ENCODE measurements at regions not wholly inside any gene's neighbourhood (a gene's known extent, or its start where the extent isn't known, plus 50 kb on each side); places are given as distances from the start of the nearest gene placed in this dataset.
"Not testable (repeated sequence)": the region's sequence is repeated elsewhere in the genome, so short reads cannot be mapped to it uniquely, and the experiment has no call there.

- not testable (repeated sequence) for TF ChIP-seq CTCF (IDR thresholded peaks at IDR 0.05 in 4 of 5, conservative IDR thresholded peaks at IDR 0.05 in 1 of 5); POLR2A (IDR thresholded peaks at IDR 0.05)
Observed at GRCh38 chr2:161505466-161505865, 89.4 kb downstream of the TBR1 start.

All from gastrocnemius medialis (tissue), 4 donors.